LNCAP (cell line): ENCODE measurements at regions not wholly inside any gene's neighbourhood (a gene's known extent, or its start where the extent isn't known, plus 50 kb on each side); places are given as distances from the start of the nearest gene placed in this dataset.

Experiments
- TF ChIP-seq, protein P1 (sequence below): fragments of 450-650 bp; IDR thresholded peaks from 2 replicates; pipeline ENCODE4 v1.5.1; 2017; ENCODE audit warnings: mild to moderate bottlenecking

- TF ChIP-seq, protein P1, sequence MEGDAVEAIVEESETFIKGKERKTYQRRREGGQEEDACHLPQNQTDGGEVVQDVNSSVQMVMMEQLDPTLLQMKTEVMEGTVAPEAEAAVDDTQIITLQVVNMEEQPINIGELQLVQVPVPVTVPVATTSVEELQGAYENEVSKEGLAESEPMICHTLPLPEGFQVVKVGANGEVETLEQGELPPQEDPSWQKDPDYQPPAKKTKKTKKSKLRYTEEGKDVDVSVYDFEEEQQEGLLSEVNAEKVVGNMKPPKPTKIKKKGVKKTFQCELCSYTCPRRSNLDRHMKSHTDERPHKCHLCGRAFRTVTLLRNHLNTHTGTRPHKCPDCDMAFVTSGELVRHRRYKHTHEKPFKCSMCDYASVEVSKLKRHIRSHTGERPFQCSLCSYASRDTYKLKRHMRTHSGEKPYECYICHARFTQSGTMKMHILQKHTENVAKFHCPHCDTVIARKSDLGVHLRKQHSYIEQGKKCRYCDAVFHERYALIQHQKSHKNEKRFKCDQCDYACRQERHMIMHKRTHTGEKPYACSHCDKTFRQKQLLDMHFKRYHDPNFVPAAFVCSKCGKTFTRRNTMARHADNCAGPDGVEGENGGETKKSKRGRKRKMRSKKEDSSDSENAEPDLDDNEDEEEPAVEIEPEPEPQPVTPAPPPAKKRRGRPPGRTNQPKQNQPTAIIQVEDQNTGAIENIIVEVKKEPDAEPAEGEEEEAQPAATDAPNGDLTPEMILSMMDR: no peak
Observed at GRCh38 chr4:188987011-188987410, 847.8 kb downstream of the TRIML1 start.

- TF ChIP-seq, protein P1: no peak
Observed at GRCh38 chr4:188988131-188988530, 848.9 kb downstream of the TRIML1 start.

- TF ChIP-seq, protein P1: no peak
Observed at GRCh38 chr4:188989371-188989770, 850.1 kb downstream of the TRIML1 start.

DNA sequence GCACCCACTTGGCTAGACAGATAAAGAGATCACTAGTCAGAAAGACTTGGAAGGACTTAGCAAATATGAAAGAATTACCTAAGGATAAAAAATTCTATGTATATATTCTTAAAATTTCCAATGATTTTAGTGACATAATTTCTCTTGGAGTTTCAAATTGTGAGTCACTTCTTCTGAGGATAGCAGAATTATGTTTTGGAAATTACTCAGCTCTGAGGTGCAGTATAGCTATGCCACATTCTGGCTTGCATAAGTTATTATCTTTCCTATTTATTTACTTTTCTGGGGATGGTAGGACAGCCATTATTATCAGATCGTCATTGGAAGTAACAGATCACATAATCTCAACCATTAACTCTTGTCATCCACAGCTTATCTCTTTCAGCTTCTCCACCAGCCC is 853.5 kb downstream of the TRIML1 start:
- TF ChIP-seq, protein P1: no peak

DNA sequence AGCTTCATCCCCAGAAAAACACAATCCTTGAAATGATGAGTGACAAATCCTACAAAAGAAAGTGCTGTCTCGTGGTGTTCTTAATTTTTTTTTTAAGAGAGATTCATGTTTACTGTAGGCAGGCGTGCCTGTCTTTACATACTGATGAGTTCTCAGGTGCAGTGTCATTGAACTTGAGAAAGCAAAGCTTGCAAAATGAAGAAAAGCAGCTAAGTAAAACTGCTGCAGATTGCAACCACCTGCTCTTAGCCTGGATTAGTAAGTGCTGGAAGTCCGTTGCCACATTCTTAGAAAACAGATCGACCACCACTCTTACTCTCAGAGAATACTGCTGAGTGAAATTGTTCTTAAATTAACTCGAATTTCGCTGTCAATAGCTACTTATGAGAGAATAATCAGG is 854.6 kb downstream of the TRIML1 start:
- TF ChIP-seq, protein P1: no peak

- TF ChIP-seq, protein P1: no peak
Observed at GRCh38 chr4:189001283-189001970, 862.2 kb downstream of the TRIML1 start.

DNA sequence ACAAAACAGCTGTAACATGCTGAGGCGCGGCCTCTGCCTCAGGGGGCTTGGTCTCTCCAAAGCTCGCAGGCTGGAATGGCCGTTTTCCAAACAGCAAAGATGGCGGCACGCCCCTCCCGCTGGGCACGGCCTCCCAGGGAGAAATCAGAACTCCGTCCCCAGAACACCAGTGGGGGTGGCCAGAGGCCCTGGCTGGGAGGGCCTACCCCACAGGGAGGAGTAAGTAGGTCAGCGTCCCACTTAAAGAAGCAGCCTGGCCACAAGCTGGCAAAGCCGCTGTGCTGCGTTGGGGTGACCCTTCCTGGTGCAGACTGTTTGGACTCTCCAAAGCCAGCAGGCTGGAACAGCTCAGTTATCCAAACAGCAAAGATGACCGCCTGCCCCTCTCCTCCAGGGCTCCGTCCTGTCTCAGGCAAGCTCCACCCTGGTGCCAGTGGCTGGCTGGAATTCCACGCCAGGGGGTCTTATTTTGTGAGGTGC is 862.8 kb downstream of the TRIML1 start:
- TF ChIP-seq, protein P1: no peak

DNA sequence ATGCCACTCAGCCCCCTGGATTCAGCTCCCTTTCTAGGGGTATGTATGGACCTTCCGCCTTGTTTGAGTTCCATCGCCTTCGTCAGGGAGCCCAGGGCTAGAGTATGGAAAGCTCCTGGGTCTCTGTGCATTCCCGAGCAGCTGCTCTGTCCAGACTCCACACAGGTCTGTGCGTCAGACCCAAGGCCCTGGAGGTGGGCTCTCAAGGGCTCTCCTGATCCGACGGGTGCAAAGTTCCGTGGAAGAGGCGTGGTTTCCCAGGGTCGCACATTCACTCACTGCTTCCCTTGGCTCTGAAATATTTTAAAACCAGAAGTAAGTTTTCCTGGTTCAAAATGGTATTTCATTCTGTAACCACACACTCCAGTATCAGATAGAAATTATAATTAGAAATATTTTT is 863.2 kb downstream of the TRIML1 start:
- TF ChIP-seq, protein P1: no peak
